Hematopoietic multipotent progenitor cell treated with erythropoietin and hydrocortisone succinate and interleukin-3 and kit ligand, for 6 days (in vitro differentiated cells): ENCODE measurements at regions not wholly inside any gene's neighbourhood (a gene's known extent, or its start where the extent isn't known, plus 50 kb on each side); places are given as distances from the start of the nearest gene placed in this dataset.
A peak's percentile ranks its signal among the peaks of the same experiment; 100 is the strongest.

Source experiments
- DNase-seq: peaks from one replicate; pipeline ENCODE4 v3.0.0-alpha.2; 2015

DNA sequence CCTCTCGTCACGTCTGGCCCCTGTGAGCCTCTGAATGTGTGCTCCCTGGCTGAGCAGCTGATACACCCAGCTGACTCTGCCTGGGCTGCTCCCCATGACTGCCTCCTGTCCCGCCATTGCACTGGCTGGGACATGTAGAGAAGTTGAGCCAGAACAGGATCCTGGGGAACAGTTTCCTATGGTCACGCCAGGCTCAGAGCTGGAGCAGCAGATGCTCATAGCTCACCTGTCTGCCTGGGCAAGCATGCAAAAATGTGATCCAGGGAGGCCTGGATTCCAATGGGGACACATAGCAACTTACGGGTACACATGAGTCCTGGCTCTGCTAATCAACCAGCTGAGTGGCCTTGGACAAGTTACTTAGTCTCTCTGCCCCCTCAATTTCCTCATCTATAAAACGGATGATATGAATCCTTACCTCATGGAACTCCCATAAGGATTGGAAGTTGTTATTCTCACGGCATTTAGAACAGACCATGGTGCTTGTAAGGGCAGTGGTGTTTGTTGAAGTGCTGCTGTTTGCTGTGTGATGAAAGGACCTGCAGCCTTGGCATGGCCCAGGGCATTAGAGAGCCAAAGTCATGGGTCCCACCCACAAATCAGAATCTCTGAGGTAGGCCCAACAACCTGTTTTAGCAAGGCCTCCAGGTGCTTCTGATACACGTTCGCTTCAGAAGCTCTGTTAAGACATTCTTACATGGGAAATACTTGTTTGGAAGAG lies 150.3 kb upstream of the VANGL1 start:
- DNase-seq = no peak

DNA sequence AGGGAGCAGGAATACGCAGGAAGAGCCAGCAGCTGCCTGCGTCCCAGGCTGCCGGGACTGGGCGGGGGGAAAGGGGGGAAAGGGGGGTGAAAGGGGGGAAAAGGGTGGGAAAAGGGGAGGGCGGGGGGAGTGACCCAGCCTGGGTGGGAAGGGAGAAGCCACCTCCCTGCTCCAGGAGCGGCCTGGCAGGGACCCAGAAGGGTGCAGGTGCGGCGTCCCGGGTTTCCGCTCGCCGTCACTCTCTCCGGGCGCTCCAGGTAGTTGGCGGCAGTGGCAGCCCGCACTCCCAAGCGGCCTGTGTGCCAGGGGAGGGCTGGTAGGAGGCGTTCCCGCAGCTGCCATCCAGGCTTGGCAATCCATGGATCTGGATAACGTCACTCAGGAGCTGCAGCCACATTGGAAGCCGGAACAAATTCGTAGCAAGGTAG lies 141.0 kb upstream of the NGF start:
- no peak for DNase-seq

DNA sequence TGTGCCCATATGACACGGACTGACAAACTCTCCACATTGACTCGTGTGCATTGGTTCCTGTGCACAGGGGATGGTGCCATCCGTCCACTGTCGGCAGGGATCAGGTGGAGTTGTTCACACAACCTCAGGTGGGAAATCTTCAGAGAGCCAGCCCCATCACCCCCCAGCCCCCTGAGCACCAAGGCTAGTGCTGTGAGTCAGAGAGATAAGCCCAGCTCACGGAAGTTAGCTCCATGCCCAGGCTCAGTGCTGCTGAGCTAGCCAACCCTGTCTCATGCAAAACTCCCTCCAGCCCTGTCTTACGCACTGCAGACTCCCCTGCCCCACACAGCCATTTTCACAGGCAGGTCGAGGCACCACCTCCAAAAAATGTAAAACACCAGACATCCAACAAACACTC lies 139.0 kb upstream of the NGF start:
- no peak for DNase-seq

DNA sequence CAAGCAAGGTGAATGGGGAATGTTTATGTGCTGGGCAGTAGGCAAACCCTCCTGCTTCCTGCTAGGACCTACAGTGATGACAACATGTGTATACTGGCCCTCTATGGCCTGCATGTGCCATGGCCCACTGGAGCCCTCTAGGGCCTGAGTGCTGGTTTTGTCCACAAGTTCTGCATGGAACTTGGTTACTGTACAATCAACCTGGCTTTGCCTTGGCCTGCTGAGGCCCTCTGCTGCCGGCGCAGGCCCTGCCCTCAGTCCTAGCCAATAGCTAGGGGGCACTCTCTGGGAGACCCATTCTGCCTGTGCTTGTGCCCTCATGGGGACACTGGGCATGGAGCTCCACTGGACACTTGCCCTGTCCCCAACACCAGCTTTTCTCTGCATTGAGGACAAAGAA lies 138.6 kb upstream of the NGF start:
- no peak for DNase-seq

DNA sequence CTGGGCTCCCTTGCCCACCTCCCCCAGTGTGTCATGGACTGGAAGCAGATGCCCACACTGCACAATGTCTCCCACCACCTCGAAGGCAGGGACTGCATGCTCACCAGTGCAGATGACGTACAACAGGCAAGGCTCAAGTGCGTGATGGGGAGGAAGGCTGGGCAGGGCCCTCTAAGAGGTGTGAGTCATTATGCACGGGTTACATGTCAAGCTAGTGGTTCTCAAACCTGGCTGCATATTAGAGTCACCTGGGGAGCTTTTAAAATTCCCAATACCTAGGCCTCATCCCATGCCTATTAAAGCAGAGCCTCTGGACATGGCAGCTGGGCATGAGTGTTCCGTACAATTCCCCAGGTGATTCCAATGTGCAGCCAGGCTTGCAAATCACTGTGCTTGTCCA lies 137.9 kb upstream of the NGF start:
- DNase-seq = no peak

DNA sequence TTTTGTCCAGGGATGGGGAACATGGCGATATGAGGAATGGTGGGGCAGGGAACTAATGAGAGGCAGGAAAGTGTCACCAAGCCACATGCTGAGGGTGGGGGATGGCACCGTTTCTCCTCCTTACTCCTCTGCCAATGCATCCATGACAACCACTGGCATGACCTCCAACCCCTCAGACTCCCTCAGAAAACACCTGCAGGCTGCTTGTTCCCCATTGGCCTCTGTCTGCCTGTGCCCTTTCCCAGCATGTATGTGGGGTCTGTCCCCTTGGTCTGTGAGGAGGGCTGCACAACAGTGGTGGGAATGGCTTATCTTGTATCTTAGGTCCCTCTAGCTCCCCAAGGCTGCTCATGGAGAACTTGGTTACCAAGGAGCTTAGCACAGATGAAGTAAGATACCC lies 137.2 kb upstream of the NGF start:
- DNase-seq = no peak

DNA sequence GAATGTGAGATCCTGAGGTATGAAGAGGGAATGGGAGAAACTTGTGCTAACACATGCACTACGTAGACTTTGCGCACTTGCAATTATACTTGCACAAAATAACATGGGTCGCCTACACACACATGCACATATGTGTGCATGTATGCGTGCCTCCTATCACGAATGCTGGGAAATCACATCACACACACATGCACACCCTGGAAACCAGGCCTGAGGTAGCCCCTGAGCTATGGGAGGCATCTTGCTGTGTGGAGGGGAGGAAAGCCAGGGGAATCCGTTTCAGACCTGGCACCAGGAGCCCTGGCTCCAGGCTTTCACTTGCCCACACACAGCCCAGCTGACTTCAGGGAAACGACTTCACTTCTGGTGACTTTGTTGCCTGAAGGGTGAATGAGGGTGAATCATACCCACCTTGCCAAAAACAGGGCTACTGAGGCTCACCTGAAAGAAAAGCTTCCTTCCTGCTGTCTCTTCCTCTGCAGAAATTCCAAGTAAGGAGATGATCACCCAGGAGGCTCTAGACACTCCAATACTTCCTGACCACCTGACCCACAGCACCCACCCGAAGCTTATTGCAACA lies 136.0 kb upstream of the NGF start:
- no peak for DNase-seq

DNA sequence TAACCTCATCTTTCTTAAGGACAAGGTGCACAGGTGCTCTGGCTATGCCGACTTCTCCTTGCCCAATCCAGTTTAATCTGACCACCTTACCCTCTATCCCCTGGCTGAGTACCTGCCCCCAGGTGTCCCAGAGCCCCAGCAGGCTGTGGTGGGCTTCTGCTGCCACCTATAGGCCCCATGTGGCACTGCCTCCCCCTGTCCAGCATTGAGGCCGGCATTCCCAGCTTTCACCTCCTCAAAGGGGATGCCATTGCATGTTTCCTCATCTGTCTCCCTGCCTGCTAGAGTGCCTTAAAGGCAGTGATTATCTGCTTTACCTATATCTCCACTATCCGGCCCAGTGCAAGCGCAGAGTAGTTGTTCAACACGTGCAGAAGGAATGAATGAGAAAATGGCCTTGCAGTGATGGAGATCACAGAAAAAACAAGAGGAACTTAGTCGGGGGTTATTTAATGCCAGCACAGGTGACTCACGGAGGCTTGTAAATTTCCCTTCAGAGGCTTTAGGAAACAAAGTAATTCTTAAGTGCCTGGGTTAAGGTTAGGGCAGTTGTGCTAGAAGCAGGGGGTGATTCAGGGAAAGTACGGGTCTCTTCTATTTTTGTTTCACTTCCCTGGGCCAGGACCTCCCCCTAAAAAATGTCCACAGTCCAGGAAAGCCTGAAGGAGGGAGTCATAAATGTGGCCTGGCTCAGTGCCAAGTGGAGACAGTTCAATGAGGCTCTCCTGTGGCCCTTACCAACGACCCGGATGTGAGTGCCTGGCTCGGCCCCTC lies 131.8 kb upstream of the NGF start:
- peak; percentile 58 for DNase-seq

DNA sequence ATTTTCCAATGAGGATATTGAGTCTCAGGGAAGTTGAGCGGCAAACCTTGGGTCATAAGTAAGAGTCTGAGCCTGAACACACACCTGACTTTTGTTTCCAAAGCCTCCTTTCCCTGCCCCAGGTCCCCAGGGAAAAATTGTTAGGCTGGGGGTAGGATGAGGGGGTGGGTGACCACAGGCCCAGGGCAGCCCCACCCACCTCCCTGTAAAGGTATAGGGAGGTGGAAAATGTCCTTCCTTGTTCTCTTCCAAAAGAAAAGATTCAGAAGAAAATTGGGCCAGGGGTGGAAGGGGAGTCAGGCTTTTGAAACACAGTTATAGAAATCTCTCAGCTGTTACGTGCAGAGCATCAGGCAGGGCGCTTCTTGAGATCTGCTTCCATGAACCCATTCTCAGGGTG lies 129.7 kb upstream of the NGF start:
- DNase-seq = no peak

DNA sequence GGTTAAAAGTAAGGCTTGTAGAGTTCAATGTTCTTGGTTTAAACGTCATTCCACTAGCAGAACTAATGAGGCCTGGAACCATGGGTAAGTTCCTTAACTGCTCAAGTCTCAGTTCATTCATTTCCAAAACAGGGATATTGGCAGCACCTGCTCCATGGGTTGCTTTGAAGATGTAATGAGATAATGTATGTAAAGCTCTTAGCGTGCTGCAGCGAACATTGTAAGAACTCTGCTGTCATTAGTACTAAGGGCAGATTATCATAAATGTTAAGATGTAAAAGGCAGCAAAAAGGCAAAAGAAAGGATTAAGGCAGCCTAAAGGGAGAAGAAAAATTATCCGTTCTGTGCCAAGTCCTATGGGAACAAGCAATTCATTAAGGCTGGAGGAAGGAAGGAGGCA lies 129.1 kb upstream of the NGF start:
- no peak for DNase-seq

DNA sequence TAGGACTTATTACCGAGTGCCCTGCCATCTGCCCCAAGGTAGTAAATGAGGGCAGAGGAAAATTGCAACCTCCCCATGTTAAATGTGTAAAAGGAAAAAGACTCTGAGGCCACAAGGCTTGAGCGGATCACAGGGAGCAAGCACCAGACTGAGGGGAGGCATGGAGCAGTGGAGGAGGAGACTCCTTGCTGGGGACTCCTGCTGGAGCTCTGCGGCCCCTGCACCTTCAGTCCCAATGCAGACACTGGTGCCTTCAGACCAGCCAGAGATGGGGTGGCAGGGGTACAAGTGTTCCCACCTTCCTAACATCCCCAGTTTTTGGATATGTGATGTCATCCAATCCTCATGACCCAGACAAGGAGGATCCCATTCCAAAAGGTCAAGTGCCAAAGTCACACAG lies 128.4 kb upstream of the NGF start:
- no peak for DNase-seq

DNA sequence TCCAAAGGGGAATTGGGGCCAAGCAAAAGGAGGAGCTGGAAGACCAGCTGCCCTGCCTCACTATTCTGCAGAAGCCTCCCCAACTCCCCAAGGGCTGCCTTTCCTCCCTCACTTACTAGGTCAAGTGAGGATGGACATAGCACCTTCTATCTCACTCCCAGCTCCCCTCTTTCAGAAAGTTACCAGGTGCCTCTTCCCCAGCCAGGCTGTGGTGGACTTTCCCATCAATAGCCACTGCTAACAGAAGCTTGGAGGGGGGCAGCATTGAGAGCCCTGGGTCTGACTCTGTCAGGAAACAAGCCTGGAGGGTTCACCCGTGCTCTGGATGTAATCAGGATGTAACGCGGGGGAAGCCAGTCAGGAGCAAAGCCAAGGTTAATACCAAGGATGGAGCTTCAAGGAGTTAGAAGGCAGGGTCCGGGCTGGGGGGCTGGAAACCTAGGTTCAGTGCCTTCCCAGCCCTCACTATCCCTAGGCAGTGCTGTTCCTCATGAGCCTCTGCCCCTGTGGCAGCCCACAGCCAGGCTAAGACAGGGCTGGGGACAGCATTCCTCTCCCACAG lies 127.8 kb upstream of the NGF start:
- no peak for DNase-seq

DNA sequence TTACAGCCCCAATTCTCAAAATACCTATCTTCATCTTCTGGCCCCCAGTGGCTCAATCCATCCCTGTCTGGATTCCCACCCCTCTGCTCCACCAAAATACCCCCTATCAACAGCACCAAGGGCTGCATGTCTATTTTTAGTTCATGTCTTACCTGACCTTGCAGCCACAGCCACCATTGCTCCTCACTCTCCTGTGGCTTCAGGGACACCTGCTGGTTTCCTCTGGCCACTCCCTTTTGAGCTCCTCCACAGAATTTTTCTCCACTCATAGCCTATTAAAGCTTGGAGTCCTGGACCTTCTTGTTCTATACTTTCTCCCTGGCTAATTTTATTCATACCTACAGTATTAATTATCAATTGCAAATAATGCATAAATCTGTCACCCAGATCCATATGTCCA lies 125.3 kb upstream of the NGF start:
- DNase-seq = no peak

DNA sequence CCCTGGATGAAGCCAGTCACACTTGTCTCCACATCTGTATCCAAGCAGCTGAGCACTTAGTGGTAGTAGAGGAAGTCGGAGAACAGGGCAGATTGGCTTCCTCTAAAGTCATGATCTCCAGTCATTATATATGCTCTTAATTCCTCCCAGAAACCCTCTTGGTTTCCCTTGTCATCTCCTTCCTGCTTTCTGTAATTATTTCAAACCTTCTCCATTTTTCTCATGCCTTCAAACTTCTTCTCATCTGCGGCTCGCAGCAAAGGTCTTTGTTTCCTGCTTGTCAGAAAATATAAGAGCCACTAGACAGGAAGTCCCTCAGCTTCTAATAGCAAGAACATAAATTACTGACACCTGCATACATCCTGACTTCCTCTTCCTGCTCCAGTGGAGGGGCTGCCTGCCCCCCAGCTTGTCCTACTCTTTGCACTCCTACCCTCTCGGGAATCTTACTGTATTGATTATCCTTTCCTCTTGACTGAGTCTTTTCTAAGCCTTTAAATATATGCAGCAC lies 124.6 kb upstream of the NGF start:
- no peak for DNase-seq

DNA sequence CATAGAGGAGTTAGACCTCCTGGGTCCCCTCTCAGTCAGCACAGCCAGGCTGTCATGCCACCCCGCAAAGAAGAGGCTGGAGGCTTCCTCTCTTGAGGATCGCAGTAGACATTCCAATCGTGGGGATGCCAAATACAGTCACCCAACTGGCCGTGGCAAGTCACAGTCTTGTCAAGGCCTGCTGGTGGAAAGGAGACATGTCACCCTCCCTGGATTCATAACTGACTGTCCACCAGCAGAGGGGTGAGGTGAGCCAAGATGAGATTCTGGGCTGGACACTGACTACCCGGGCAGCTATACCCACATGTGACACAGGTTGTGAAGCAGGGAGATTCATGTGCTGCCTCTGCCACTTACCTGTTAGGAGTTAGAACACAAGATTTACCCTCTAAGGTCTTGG lies 123.5 kb upstream of the NGF start:
- DNase-seq = no peak

DNA sequence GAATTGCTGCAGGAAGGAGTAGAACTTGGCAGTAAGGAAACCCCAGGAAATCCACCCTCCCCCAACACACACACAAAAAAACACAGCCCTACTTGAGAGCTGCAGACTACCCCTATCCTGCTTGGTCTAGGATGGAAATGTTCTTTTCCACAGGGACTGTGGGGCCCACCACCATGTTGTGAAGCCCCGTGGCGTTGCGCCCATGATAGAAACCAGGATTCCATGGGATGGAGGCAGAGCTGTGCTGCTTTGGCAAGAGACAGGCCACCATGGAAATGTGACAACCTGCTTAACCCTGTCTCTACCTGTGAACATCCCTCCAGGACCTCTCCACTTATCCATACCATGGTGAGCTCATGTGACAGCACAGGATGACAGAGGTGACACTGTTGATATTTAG lies 121.1 kb upstream of the NGF start:
- DNase-seq = no peak

DNA sequence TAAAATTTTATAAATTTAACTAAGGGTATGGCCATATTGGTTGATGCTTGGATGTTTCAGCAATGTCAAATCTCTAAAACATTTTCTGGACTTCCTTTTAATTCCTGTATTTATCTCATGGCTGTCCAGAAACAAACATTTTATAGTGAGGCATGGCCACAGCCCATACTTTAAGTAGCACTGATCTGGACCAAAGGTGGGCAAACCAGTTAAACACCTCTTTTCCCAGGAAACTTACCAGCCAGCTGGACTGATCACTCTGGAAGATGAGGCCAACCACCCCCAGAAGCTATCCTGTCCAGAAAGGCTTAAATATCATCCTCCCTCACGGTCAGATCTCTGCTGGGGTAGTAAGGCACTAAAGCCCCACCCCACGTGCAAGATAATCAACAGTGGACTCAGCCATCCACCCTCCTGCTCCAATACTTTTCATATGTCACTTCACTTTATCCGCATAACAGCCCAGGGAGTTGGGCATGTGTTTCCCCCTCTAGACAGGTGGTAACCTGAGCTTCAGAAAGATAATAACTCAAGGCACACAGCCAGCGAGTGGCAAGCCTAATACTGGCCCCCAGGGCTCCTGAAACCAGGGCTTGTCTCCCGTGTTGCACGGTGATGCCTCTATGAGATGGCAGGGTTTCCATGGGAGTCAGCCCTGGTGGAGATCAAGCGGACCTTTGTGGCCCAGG lies 120.5 kb upstream of the NGF start:
- DNase-seq = no peak

DNA sequence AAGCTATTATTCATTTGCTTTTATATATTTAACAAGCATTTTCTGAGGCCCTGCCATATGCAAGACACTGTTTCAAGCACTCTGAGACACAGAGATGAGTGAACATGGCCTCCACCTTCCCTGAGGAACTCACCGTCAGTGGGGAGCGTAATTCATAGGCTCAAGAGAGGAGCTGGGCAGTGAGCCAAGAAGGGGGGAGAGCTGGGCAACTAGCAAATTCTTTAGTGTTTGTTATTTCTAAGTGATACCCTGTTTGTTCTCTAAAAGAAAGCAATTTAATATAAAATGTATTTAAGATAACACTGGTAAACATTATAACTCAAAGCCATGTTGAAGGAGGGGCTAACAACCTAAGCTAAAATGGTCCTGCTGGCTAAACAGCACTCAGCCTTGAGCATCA lies 119.2 kb upstream of the NGF start:
- no peak for DNase-seq

DNA sequence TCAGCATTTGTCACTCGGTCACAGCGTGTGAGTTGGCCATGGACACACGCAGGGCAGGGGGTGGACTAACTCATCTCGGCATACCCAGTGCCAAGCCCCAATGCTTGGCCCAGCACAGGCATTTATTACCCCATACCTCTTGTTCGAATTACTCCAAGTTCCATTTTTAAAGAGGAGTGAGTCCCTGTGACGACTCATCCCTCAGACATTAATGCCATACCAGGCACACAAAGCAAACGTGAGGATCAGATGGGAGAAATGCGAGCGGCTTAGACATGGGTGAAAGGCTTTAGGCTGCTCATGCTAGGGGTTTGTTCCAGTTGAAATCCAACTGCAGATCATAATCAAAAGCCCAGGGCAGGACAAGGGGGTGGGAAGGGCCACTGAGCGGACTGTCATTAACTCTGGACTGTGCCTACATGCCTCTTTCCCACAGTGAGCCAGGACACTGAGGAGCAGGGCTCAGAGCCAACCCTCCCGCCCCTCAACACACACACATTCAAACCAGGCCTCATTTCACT lies 118.5 kb upstream of the NGF start:
- DNase-seq = no peak

DNA sequence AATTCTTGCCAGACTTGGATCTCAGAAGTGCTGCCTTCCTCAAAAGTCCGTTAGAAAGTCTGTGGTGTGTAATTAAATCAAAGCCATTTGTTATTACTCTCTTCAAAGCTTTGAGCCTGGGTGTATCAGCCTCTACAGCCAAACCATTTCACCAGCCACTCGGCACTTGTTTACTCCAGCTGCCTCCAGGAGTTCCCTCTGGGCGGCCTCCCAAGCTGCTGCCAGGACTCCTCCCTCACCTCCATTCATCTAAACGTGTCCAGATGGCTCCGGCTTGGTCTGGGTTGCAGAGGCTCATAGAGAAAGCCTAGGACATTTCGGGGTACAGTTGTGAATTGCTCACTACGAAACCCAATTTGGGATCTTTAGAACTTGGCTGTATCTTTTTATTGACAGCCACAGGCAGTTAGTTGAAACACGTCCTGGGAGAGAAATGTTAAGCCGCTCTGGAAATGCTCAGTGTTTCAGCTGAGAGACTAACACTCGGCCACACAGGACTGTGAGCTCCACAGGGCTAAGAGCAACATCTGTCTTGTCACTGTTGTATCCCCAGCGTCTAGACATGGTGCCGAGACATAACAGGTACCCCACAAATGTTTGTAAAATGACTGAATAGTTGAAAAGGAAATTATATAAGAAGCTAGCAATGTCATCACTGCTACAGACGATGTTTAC lies 116.9 kb upstream of the NGF start:
- DNase-seq = no peak

DNA sequence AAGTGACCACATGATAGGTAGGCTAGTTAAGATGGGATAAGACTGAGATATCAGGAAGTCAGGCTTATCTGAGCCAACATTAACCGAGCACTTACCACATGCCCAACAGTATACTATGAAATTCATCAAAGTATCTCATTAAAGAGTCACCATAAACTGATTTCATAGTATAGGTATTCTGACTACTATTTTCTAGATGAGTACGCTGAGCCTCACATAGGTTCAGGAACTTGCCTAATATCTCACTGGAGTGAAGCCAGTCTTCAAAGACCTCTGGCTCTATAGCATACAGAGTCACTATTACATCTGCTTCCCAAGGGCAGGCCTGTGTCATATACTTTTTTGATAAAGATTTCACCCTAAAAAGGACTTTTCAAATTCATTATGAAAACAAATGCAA lies 115.6 kb upstream of the NGF start:
- no peak for DNase-seq

DNA sequence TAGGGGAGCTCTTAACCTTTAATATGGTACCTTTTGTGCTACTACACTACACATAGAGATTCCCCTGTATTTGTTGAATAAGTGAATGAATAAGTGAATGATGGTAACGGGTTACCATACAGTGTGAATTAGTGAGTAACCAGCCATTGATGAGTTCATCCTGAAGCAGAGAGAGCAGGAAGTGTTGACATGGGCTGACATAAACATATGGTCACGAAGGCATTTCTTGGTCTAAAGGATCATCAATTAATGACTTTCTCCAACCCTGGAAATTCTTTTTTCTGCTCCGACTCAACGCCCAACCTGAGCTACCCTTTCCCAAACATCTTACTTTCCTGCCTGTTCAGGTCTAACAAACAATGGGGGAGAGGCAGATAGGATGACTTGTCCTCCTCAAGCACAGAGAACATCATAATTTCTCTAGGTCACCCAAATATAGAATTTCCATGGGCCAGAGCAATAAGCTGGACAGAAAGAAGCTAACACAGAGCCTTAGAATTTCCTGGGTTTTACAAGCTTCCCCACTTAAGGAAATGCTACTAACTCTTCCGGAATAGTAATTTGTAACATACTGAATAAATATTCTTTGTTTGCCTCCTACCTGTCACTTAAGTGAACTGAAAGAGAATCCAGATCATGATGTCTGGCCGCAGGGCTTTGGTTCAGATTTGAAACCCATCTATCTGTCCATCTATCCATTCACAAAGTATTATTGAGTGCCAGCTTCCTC lies 114.7 kb upstream of the NGF start:
- DNase-seq = no peak
